Activated naive CD4-positive, alpha-beta T cell treated with anti-CD3 and anti-CD28 coated beads, Interleukin-2, amount 10 ng/mL, durations not matched to agents 7 days and 5 days (primary cell): ENCODE measurements at regions not wholly inside any gene's neighbourhood (a gene's known extent, or its start where the extent isn't known, plus 50 kb on each side); places are given as distances from the start of the nearest gene placed in this dataset.
"Not testable (repeated sequence)": the region's sequence is repeated elsewhere in the genome, so short reads cannot be mapped to it uniquely, and the experiment has no call there.

ENCODE experiments used
- CTCF ChIA-PET: fragments of 350-600 bp; sonication (Branson Sonifier 250); formaldehyde crosslinking; loops from one replicate; lab custom pipeline; 2021; ENCODE audit warnings: antibody characterized with exemption; lab: Charles Lee
- DNase-seq: peaks from one replicate; pipeline ENCODE4 v3.0.0-alpha.2; 2020
- H3K27ac Mint-ChIP-seq: one replicate; pipeline ENCODE4 v1.8.0; 2021; ENCODE audit warnings: mild to moderate bottlenecking, moderate library complexity, mixed read lengths
- H3K27me3 Mint-ChIP-seq: one replicate; pipeline ENCODE4 v1.8.0; 2021; ENCODE audit warnings: mild to moderate bottlenecking, mixed read lengths
- H3K36me3 Mint-ChIP-seq: one replicate; pipeline ENCODE4 v1.8.0; 2021; ENCODE audit warnings: mixed read lengths
- H3K4me1 Mint-ChIP-seq: one replicate; pipeline ENCODE4 v1.8.0; 2021; ENCODE audit warnings: mixed read lengths
- H3K4me3 Mint-ChIP-seq: one replicate; pipeline ENCODE4 v1.8.0; 2021; ENCODE audit warnings: mild to moderate bottlenecking, moderate library complexity, mixed read lengths
- H3K9me3 Mint-ChIP-seq: one replicate; pipeline ENCODE4 v1.8.0; 2021; ENCODE audit warnings: mixed read lengths

GRCh38 chrX:125678258-125678657 is 358.6 kb downstream of the TEX13C start:
- no peak overlapping the region for H3K27ac Mint-ChIP-seq
- no peaks in the 10 kb centered on the region for H3K36me3 Mint-ChIP-seq
- no peaks in the 10 kb centered on the region for H3K4me1 Mint-ChIP-seq
- no peaks in the 10 kb centered on the region for H3K27me3 Mint-ChIP-seq
- no peak overlapping the region for H3K4me3 Mint-ChIP-seq
- CTCF ChIA-PET = no interaction called here
- H3K9me3 Mint-ChIP-seq = no peaks in the 10 kb centered on the region
- no peak for DNase-seq

GRCh38 chrX:125680366-125680765 is 360.7 kb downstream of the TEX13C start:
- no peak for DNase-seq
- Mint-ChIP-seq H3K27me3 (no peaks in the 10 kb centered on the region), H3K36me3 (no peaks in the 10 kb centered on the region), H3K27ac (no peak overlapping the region), H3K4me3 (no peak overlapping the region), H3K9me3 (no peaks in the 10 kb centered on the region), H3K4me1 (no peaks in the 10 kb centered on the region)
- CTCF ChIA-PET = no interaction called here

- no peaks in the 10 kb centered on the region for H3K4me1 Mint-ChIP-seq
- H3K36me3 Mint-ChIP-seq = no peaks in the 10 kb centered on the region
- no peak overlapping the region for H3K4me3 Mint-ChIP-seq
- CTCF ChIA-PET = no interaction called here
- H3K27ac Mint-ChIP-seq = no peak overlapping the region
- DNase-seq = no peak
- no peaks in the 10 kb centered on the region for H3K27me3 Mint-ChIP-seq
- no peaks in the 10 kb centered on the region for H3K9me3 Mint-ChIP-seq
These were observed 361.4 kb downstream of the TEX13C start for GRCh38 chrX:125681058-125681457.

GRCh38 chrX:125681507-125681906 is 361.8 kb downstream of the TEX13C start:
- CTCF ChIA-PET = no interaction called here
- Mint-ChIP-seq H3K27me3 (no peaks in the 10 kb centered on the region), H3K4me1 (no peaks in the 10 kb centered on the region), H3K27ac (no peak overlapping the region), H3K9me3 (no peaks in the 10 kb centered on the region), H3K4me3 (no peak overlapping the region), H3K36me3 (no peaks in the 10 kb centered on the region)
- no peak for DNase-seq

GRCh38 chrX:125690522-125690921 is 370.9 kb downstream of the TEX13C start:
- DNase-seq, H3K9me3 Mint-ChIP-seq, H3K27me3 Mint-ChIP-seq, CTCF ChIA-PET, H3K4me3 Mint-ChIP-seq, H3K4me1 Mint-ChIP-seq, H3K27ac Mint-ChIP-seq, H3K36me3 Mint-ChIP-seq: not testable (repeated sequence)

DNA sequence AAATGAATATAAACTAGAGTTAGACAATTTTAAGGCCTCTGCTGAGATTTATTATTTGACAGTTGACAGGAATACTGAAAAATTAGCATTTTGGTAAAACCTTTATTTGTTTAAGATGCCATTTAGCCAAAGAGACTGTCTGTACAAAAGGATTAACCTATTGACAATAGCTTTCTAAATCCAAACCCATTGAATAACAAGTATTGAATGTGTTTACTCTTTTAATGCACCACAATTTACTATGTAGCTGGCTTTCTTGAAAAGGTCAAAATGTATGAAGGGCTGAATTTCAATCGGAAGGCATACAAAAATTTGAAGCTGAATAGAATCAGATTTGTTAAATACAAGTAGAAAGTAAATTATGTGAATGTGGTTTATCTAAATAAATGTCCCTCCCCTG is 374.5 kb downstream of the TEX13C start:
- no peaks in the 10 kb centered on the region for H3K9me3 Mint-ChIP-seq
- H3K36me3 Mint-ChIP-seq = no peaks in the 10 kb centered on the region
- no peak for DNase-seq
- CTCF ChIA-PET = no interaction called here
- no peak overlapping the region for H3K27ac Mint-ChIP-seq
- H3K4me1 Mint-ChIP-seq = no peaks in the 10 kb centered on the region
- no peaks in the 10 kb centered on the region for H3K27me3 Mint-ChIP-seq
- no peak overlapping the region for H3K4me3 Mint-ChIP-seq

GRCh38 chrX:125709074-125709473 is 389.4 kb downstream of the TEX13C start:
- H3K36me3 Mint-ChIP-seq = no peaks in the 10 kb centered on the region

DNA sequence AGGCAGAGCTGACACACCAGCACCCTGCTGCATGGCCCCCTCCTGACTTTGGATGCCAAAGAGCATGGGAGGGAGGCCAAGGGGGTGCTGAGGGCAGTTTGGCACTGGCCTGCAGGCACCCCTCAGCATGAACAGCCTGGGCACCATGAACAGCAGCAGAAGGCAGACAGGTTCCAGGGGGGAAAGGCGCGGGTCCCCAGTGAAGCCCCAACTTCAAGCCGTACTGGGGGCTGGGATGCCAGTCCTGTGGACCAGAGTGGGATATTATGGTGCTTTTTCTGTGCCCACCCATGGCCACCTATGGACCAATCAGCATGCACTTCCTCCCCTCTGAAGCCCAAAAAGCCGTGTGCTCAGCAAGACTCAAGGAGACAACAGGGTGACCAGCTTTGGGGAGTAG is 389.9 kb downstream of the TEX13C start:
- Mint-ChIP-seq H3K27me3 (no peaks in the 10 kb centered on the region), H3K9me3 (no peaks in the 10 kb centered on the region), H3K36me3 (no peaks in the 10 kb centered on the region), H3K4me3 (no peak overlapping the region), H3K4me1 (no peaks in the 10 kb centered on the region), H3K27ac (no peak overlapping the region)
- no peak for DNase-seq
- CTCF ChIA-PET = no interaction called here

More at GRCh38 chrX:125709074-125709473, 389.4 kb downstream of the TEX13C start:
- H3K4me1 Mint-ChIP-seq = no peaks in the 10 kb centered on the region
- CTCF ChIA-PET = no interaction called here
- no peak for DNase-seq
- H3K27ac Mint-ChIP-seq = no peak overlapping the region
- no peaks in the 10 kb centered on the region for H3K9me3 Mint-ChIP-seq
- no peaks in the 10 kb centered on the region for H3K27me3 Mint-ChIP-seq
- no peak overlapping the region for H3K4me3 Mint-ChIP-seq

- Mint-ChIP-seq H3K27ac (no peak overlapping the region), H3K36me3 (no peaks in the 10 kb centered on the region), H3K4me1 (no peaks in the 10 kb centered on the region), H3K27me3 (no peaks in the 10 kb centered on the region), H3K4me3 (no peak overlapping the region), H3K9me3 (no peaks in the 10 kb centered on the region)
- CTCF ChIA-PET = no interaction called here
- no peak for DNase-seq
These were observed 390.9 kb downstream of the TEX13C start for GRCh38 chrX:125710403-125711062.

- Mint-ChIP-seq H3K27me3 (no peaks in the 10 kb centered on the region), H3K9me3 (no peaks in the 10 kb centered on the region), H3K4me1 (no peaks in the 10 kb centered on the region), H3K36me3 (no peaks in the 10 kb centered on the region), H3K4me3 (no peak overlapping the region), H3K27ac (no peak overlapping the region)
- CTCF ChIA-PET = no interaction called here
- no peak for DNase-seq
These were observed 391.4 kb downstream of the TEX13C start for GRCh38 chrX:125711103-125711502.

- DNase-seq = no peak
- H3K36me3 Mint-ChIP-seq = no peaks in the 10 kb centered on the region
- no peaks in the 10 kb centered on the region for H3K27me3 Mint-ChIP-seq
- no peaks in the 10 kb centered on the region for H3K4me1 Mint-ChIP-seq
- no peak overlapping the region for H3K27ac Mint-ChIP-seq
- no peak overlapping the region for H3K4me3 Mint-ChIP-seq
- CTCF ChIA-PET = no interaction called here
- H3K9me3 Mint-ChIP-seq = no peaks in the 10 kb centered on the region
These were observed 394.0 kb downstream of the TEX13C start for GRCh38 chrX:125713633-125714032.

DNA sequence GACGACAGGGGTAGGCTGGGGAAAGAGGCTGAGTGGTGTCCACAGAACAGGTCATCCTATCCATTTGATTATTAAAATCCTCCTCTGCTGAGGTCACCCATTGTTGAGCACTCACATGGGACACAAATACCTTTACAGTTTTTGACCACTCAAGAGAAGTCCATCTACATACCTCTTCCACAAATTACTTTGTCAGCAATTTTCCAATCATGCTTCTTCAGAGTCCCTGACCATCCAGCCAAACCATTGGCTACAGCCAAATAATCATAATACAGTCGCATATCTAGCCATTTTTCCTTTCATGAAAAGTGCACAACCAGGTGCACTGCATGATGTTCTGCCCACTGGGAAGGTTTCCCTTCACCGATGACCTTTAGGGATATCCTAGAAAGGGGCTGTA is 407.4 kb downstream of the TEX13C start:
- Mint-ChIP-seq H3K27me3 (no peaks in the 10 kb centered on the region), H3K9me3 (no peaks in the 10 kb centered on the region)

DNA sequence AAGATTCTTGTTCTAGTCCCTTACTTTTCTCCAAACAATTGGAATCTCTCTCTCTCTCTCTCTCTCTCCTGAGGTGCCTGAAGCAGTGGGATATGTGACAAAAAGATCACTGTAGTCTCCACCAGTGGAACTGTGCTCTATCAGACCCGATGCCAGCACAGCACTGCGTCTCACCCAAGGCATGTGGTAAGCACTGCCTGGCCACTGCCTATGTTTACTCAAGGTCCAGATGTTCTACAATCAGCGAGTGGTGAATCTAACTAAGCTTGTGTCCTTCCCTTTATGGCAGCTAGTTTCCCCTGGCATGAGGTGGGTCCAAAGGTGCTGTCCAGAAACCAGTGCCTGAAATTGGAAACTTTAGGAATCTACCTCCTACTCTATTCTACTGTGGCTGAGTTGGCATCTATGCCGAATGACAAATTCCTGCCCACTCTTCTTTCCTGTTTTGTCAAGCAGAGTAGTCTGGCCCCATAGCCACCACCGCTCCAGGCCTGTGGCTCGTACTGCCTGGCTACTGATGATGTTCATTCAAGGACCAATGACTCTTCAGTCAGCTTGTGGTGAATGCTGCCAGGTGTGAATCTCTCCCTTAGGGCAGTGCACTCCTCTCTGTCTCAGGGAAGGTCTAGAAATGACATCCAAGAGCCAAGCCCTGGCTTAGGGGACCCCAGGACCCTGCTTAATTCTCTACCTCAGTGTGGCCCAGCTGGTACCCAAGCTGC is 416.5 kb downstream of the TEX13C start:
- H3K4me1 Mint-ChIP-seq = no peaks in the 10 kb centered on the region
- CTCF ChIA-PET = no interaction called here

More for the DNA sequence above, 407.4 kb downstream of the TEX13C start:
- no peaks in the 10 kb centered on the region for H3K36me3 Mint-ChIP-seq
- no peaks in the 10 kb centered on the region for H3K4me1 Mint-ChIP-seq
- no peak overlapping the region for H3K27ac Mint-ChIP-seq
- no peak for DNase-seq
- CTCF ChIA-PET = no interaction called here
- H3K4me3 Mint-ChIP-seq = no peak overlapping the region

DNA sequence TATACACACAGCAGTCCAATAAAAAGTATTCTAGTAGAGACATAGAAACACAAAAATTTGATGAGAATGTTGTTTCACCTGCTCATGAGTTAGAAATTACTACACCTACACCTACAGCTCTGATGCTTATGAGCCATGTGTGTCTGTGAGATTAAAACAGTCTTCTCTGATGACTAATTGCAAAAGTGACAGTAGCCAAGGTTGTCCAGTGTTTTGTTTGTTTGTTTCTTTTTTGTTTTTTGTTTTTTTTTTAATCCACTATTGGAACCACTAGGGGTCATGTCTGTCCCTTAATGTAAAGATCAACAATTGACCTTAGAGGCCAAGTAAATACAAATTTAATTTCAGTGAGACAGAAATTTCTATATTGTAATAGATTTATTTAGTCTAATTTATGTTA is 423.1 kb downstream of the TEX13C start:
- Mint-ChIP-seq H3K4me3 (no peak overlapping the region), H3K9me3 (no peaks in the 10 kb centered on the region), H3K27ac (no peak overlapping the region), H3K4me1 (no peaks in the 10 kb centered on the region), H3K36me3 (no peaks in the 10 kb centered on the region), H3K27me3 (no peaks in the 10 kb centered on the region)
- CTCF ChIA-PET = no interaction called here
- no peak for DNase-seq

More for the DNA sequence above, 416.5 kb downstream of the TEX13C start:
- Mint-ChIP-seq H3K4me3 (no peak overlapping the region), H3K36me3 (no peaks in the 10 kb centered on the region), H3K9me3 (peaks cover 2% of the 10 kb centered on the region), H3K27ac (no peak overlapping the region), H3K27me3 (no peaks in the 10 kb centered on the region)
- no peak for DNase-seq

GRCh38 chrX:125744914-125745313 is 421.2 kb downstream of the DCAF12L2 start:
- no peak overlapping the region for H3K4me3 Mint-ChIP-seq

More at GRCh38 chrX:125744914-125745313, 421.2 kb downstream of the DCAF12L2 start:
- no peak for DNase-seq
- CTCF ChIA-PET = no interaction called here
- H3K9me3 Mint-ChIP-seq = no peaks in the 10 kb centered on the region
- H3K4me1 Mint-ChIP-seq = no peaks in the 10 kb centered on the region
- H3K27ac Mint-ChIP-seq = no peak overlapping the region
- H3K27me3 Mint-ChIP-seq = no peaks in the 10 kb centered on the region
- no peaks in the 10 kb centered on the region for H3K36me3 Mint-ChIP-seq
